GM18909 (cell line): ENCODE measurements at regions not wholly inside any gene's neighbourhood (a gene's known extent, or its start where the extent isn't known, plus 50 kb on each side); places are given as distances from the start of the nearest gene placed in this dataset.
"Not testable (repeated sequence)": the region's sequence is repeated elsewhere in the genome, so short reads cannot be mapped to it uniquely, and the experiment has no call there.

Experiments
- ATAC-seq: cut with Tn5 transposase; IDR thresholded peaks from one replicate; pipeline ENCODE4 v1.9.1; 2021; ENCODE audit warnings: mild to moderate bottlenecking; ENCODE audit not compliant: unreplicated experiment, poor library complexity

GRCh38 chr13:61358599-61358998 is 57.0 kb downstream of the PCDH20 start:
- no peak for ATAC-seq

- ATAC-seq: no peak
Observed at GRCh38 chr13:61350341-61350740, 65.3 kb downstream of the PCDH20 start.

GRCh38 chr13:61339054-61339621 is 76.5 kb downstream of the PCDH20 start:
- ATAC-seq: no peak

- ATAC-seq: no peak
Observed at GRCh38 chr13:61316647-61317046, 99.0 kb downstream of the PCDH20 start.

- ATAC-seq: no peak
Observed at GRCh38 chr13:61294467-61295191, 121.0 kb downstream of the PCDH20 start.

GRCh38 chr13:61286148-61286745 is 129.4 kb downstream of the PCDH20 start:
- no peak for ATAC-seq

GRCh38 chr13:61277586-61278276 is 137.9 kb downstream of the PCDH20 start:
- ATAC-seq: no peak

GRCh38 chr13:61277088-61277487 is 138.6 kb downstream of the PCDH20 start:
- ATAC-seq: no peak

GRCh38 chr13:61276401-61276800 is 139.2 kb downstream of the PCDH20 start:
- no peak for ATAC-seq

GRCh38 chr13:61275736-61276135 is 139.9 kb downstream of the PCDH20 start:
- ATAC-seq: no peak

GRCh38 chr13:61275251-61275650 is 140.4 kb downstream of the PCDH20 start:
- no peak for ATAC-seq

GRCh38 chr13:61266896-61267295 is 148.8 kb downstream of the PCDH20 start:
- not testable (repeated sequence) for ATAC-seq

- ATAC-seq: no peak
Observed at GRCh38 chr13:61261746-61262472, 153.7 kb downstream of the PCDH20 start.

GRCh38 chr13:61258185-61258584 is 157.5 kb downstream of the PCDH20 start:
- no peak for ATAC-seq

GRCh38 chr13:61255040-61255796 is 160.4 kb downstream of the PCDH20 start:
- no peak for ATAC-seq

- peak; percentile 53 for ATAC-seq
Observed at GRCh38 chr13:61253105-61253877, 162.4 kb downstream of the PCDH20 start.

- no peak for ATAC-seq
Observed at GRCh38 chr13:61252213-61252612, 163.4 kb downstream of the PCDH20 start.

GRCh38 chr13:61247149-61247936 is 168.3 kb downstream of the PCDH20 start:
- peak; percentile 88 for ATAC-seq
